Liver (tissue), 3 donors: ENCODE measurements at regions not wholly inside any gene's neighbourhood (a gene's known extent, or its start where the extent isn't known, plus 50 kb on each side); places are given as distances from the start of the nearest gene placed in this dataset.

ENCODE experiments used
- EGR1 ChIP-seq, 2 donors: IDR thresholded peaks; 2 replicates each; pipeline ENCODE4 v1.6.1; 2016 to 2018; ENCODE audit warnings: antibody characterized with exemption in 2 of 2, low read depth in 2 of 2
- FOXA1 ChIP-seq: IDR thresholded peaks from 2 replicates; pipeline ENCODE4 v1.6.1; 2016; ENCODE audit warnings: antibody characterized with exemption
- GABPA ChIP-seq, 2 donors: IDR thresholded peaks in 1 of 2; conservative IDR thresholded peaks in 1 of 2; 2 replicates each; pipeline ENCODE4 v1.6.1; 2016; ENCODE audit warnings: antibody characterized with exemption in 2 of 2, mild to moderate bottlenecking in 1 of 2, moderate library complexity in 1 of 2
- JUND ChIP-seq, 2 donors: IDR thresholded peaks; 2 replicates each; pipeline ENCODE4 v1.6.1; 2016; ENCODE audit warnings: antibody characterized with exemption in 2 of 2
- RAD21 ChIP-seq, 2 donors: IDR thresholded peaks; 2 replicates each; pipeline ENCODE4 v1.6.1; 2016; ENCODE audit warnings: antibody characterized with exemption in 2 of 2, mild to moderate bottlenecking in 2 of 2
- RXRA ChIP-seq, 2 donors: IDR thresholded peaks; 2 replicates each; pipeline ENCODE4 v1.6.1; 2017 to 2018; ENCODE audit warnings: antibody characterized with exemption in 2 of 2, mild to moderate bottlenecking in 1 of 2
- SP1 ChIP-seq: IDR thresholded peaks from 2 replicates; pipeline ENCODE4 v1.6.1; 2018; ENCODE audit warnings: antibody characterized with exemption, mild to moderate bottlenecking
- TAF1 ChIP-seq: conservative IDR thresholded peaks from 2 replicates; pipeline ENCODE4 v1.6.1; 2016; ENCODE audit warnings: antibody characterized with exemption, mild to moderate bottlenecking
- YY1 ChIP-seq: IDR thresholded peaks from 2 replicates; pipeline ENCODE4 v1.6.1; 2016; ENCODE audit warnings: antibody characterized with exemption, mild to moderate bottlenecking
- TF ChIP-seq, protein P1 (sequence below): IDR thresholded peaks from 2 replicates; pipeline ENCODE4 v1.6.1; 2016; ENCODE audit warnings: antibody characterized with exemption, mild to moderate bottlenecking
- TF ChIP-seq, protein P2 (sequence below): fragments of 150-350 bp; IDR thresholded peaks from 2 replicates; pipeline ENCODE4 v1.5.1; 2017; ENCODE audit warnings: improper control_type of control experiment, low read depth, low read length; ENCODE audit not compliant: missing input control
- TF ChIP-seq, protein P3 (sequence below): IDR thresholded peaks from 2 replicates; pipeline ENCODE4 v1.6.1; 2016; ENCODE audit warnings: antibody characterized with exemption
- TF ChIP-seq, protein P4 (sequence below): IDR thresholded peaks from 2 replicates; pipeline ENCODE4 v1.6.1; 2016; ENCODE audit warnings: antibody characterized with exemption
- donor health status: healthy.
- donor health status: healthy.

DNA sequence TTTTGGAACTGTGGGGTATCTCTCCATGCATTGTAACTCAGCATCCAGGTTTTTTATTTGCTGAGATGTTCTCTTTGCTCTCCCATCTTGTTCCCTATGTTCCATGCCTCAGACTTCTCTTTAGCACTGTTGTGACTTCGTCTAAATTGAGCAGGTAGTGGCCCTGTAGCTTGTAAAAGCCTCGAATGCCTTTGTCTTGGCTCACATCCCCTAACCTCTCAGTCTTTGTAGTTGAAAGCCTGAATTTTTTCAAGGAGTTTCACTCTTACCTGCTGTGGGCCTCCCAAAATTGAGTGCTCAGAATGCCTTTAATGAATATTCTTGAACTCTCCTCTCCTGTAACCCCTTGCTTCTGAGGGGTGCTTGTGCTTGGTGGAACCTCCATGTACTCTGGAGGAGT, 1137.3 kb downstream of the REEP3 start:
- TF ChIP-seq FOXA1 (no peak), EGR1 (IDR thresholded peaks at IDR 0.05; ENCODE audit: low read depth in 2 of 2) (no peak), SP1 (no peak), TAF1 (no peak), JUND (IDR thresholded peaks at IDR 0.05) (no peak), YY1 (no peak), GABPA (IDR thresholded peaks at IDR 0.05 in 1 of 2, conservative IDR thresholded peaks at IDR 0.05 in 1 of 2) (no peak), RXRA (IDR thresholded peaks at IDR 0.05) (no peak), RAD21 (IDR thresholded peaks at IDR 0.05) (no peak)
- TF ChIP-seq, protein P1, sequence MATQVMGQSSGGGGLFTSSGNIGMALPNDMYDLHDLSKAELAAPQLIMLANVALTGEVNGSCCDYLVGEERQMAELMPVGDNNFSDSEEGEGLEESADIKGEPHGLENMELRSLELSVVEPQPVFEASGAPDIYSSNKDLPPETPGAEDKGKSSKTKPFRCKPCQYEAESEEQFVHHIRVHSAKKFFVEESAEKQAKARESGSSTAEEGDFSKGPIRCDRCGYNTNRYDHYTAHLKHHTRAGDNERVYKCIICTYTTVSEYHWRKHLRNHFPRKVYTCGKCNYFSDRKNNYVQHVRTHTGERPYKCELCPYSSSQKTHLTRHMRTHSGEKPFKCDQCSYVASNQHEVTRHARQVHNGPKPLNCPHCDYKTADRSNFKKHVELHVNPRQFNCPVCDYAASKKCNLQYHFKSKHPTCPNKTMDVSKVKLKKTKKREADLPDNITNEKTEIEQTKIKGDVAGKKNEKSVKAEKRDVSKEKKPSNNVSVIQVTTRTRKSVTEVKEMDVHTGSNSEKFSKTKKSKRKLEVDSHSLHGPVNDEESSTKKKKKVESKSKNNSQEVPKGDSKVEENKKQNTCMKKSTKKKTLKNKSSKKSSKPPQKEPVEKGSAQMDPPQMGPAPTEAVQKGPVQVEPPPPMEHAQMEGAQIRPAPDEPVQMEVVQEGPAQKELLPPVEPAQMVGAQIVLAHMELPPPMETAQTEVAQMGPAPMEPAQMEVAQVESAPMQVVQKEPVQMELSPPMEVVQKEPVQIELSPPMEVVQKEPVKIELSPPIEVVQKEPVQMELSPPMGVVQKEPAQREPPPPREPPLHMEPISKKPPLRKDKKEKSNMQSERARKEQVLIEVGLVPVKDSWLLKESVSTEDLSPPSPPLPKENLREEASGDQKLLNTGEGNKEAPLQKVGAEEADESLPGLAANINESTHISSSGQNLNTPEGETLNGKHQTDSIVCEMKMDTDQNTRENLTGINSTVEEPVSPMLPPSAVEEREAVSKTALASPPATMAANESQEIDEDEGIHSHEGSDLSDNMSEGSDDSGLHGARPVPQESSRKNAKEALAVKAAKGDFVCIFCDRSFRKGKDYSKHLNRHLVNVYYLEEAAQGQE: no peak
- TF ChIP-seq, protein P2, sequence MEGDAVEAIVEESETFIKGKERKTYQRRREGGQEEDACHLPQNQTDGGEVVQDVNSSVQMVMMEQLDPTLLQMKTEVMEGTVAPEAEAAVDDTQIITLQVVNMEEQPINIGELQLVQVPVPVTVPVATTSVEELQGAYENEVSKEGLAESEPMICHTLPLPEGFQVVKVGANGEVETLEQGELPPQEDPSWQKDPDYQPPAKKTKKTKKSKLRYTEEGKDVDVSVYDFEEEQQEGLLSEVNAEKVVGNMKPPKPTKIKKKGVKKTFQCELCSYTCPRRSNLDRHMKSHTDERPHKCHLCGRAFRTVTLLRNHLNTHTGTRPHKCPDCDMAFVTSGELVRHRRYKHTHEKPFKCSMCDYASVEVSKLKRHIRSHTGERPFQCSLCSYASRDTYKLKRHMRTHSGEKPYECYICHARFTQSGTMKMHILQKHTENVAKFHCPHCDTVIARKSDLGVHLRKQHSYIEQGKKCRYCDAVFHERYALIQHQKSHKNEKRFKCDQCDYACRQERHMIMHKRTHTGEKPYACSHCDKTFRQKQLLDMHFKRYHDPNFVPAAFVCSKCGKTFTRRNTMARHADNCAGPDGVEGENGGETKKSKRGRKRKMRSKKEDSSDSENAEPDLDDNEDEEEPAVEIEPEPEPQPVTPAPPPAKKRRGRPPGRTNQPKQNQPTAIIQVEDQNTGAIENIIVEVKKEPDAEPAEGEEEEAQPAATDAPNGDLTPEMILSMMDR: no peak
- TF ChIP-seq, protein P3, sequence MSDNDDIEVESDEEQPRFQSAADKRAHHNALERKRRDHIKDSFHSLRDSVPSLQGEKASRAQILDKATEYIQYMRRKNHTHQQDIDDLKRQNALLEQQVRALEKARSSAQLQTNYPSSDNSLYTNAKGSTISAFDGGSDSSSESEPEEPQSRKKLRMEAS: no peak
- TF ChIP-seq, protein P4, sequence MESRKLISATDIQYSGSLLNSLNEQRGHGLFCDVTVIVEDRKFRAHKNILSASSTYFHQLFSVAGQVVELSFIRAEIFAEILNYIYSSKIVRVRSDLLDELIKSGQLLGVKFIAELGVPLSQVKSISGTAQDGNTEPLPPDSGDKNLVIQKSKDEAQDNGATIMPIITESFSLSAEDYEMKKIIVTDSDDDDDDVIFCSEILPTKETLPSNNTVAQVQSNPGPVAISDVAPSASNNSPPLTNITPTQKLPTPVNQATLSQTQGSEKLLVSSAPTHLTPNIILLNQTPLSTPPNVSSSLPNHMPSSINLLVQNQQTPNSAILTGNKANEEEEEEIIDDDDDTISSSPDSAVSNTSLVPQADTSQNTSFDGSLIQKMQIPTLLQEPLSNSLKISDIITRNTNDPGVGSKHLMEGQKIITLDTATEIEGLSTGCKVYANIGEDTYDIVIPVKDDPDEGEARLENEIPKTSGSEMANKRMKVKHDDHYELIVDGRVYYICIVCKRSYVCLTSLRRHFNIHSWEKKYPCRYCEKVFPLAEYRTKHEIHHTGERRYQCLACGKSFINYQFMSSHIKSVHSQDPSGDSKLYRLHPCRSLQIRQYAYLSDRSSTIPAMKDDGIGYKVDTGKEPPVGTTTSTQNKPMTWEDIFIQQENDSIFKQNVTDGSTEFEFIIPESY: no peak
